GM12878 (cell line): ENCODE measurements at regions not wholly inside any gene's neighbourhood (a gene's known extent, or its start where the extent isn't known, plus 50 kb on each side); places are given as distances from the start of the nearest gene placed in this dataset.

Experiments used
- CTCF ChIP-seq, 3 experiments: IDR thresholded peaks in 2 of 3; conservative IDR thresholded peaks in 1 of 3; 2 replicates each; pipeline ENCODE4 v1.5.1; 2011; ENCODE audit warnings: low read depth in 3 of 3, low read length in 3 of 3, mild to moderate bottlenecking in 3 of 3, control low read depth in 2 of 3, moderate library complexity in 2 of 3, inconsistent platforms in 1 of 3, mixed read lengths in 1 of 3; ENCODE audit not compliant: control insufficient read depth in 2 of 3, insufficient read depth in 1 of 3; ENCODE audit errors: extremely low read depth in 1 of 3
- EP300 ChIP-seq, 2 experiments: fragments of 150-350 bp in 1 of 2; IDR thresholded peaks; 2 replicates each; pipeline ENCODE4 v1.6.1; 2011 to 2012; ENCODE audit warnings: low read depth in 2 of 2, low read length in 2 of 2, borderline replicate concordance in 1 of 2, improper control_type of control experiment in 1 of 2, inconsistent platforms in 1 of 2; ENCODE audit not compliant: control insufficient read depth in 1 of 2
- FOXM1 ChIP-seq: IDR thresholded peaks from 2 replicates; pipeline ENCODE4 v1.6.1; 2012; ENCODE audit warnings: low read depth, mild to moderate bottlenecking, inconsistent platforms, low read length, moderate library complexity
- NBN ChIP-seq: fragments of 450-650 bp; IDR thresholded peaks from 2 replicates; pipeline ENCODE4 v1.6.1; 2016
- SMARCA5 ChIP-seq: fragments of 450-650 bp; IDR thresholded peaks from 2 replicates; pipeline ENCODE4 v1.6.1; 2017; ENCODE audit warnings: mild to moderate bottlenecking
- SP1 ChIP-seq: IDR thresholded peaks from one replicate; pipeline ENCODE4 v1.6.1; 2011; ENCODE audit warnings: low read depth, low read length
- TAF1 ChIP-seq: IDR thresholded peaks from 2 replicates; pipeline ENCODE4 v1.6.1; 2011; ENCODE audit warnings: mild to moderate bottlenecking, low read depth, low read length, borderline replicate concordance
- TARDBP ChIP-seq: IDR thresholded peaks from 2 replicates; pipeline ENCODE4 v1.6.1; 2016; ENCODE audit warnings: borderline replicate concordance
- TCF3 ChIP-seq: IDR thresholded peaks from 2 replicates; pipeline ENCODE4 v1.6.1; 2012; ENCODE audit warnings: low read depth, mild to moderate bottlenecking, low read length, borderline replicate concordance; ENCODE audit not compliant: insufficient read depth
- YY1 ChIP-seq: IDR thresholded peaks from 2 replicates; pipeline ENCODE4 v1.6.1; 2011; ENCODE audit warnings: low read depth, mild to moderate bottlenecking, low read length
- ZBED1 ChIP-seq: IDR thresholded peaks from 2 replicates; pipeline ENCODE4 v1.6.1; 2016; ENCODE audit warnings: borderline replicate concordance

- TF ChIP-seq FOXM1, result no peak
- TF ChIP-seq ZBED1, result no peak
- no peak for TF ChIP-seq CTCF (IDR thresholded peaks at IDR 0.05 in 2 of 3, conservative IDR thresholded peaks at IDR 0.05 in 1 of 3; ENCODE audit: control insufficient read depth in 2 of 3, extremely low read depth in 1 of 3, insufficient read depth in 1 of 3, low read depth in 3 of 3, low read length in 3 of 3)
- no peak for TF ChIP-seq TAF1
- no peak for TF ChIP-seq EP300 (IDR thresholded peaks at IDR 0.05; ENCODE audit: borderline replicate concordance in 1 of 2, control insufficient read depth in 1 of 2, low read depth in 2 of 2, low read length in 2 of 2)
- TF ChIP-seq YY1, result no peak
- TF ChIP-seq TARDBP, result no peak
- TF ChIP-seq SMARCA5, result no peak
- no peak for TF ChIP-seq NBN
- TF ChIP-seq SP1, result no peak
- TF ChIP-seq TCF3, result no peak
Measured at GRCh38 chr7:68674826-68675225, 923.4 kb upstream of the AUTS2 start.
